Kidney epithelial cell (primary cell): ENCODE measurements at regions not wholly inside any gene's neighbourhood (a gene's known extent, or its start where the extent isn't known, plus 50 kb on each side); places are given as distances from the start of the nearest gene placed in this dataset.

Experiments
- DNase-seq: peaks from one replicate; pipeline ENCODE4 v3.0.0-alpha.2; 2010; ENCODE audit warnings: low read depth
- H3K27me3 ChIP-seq: 2 replicates; pipeline ENCODE4 v1.6.0; 2011; ENCODE audit warnings: low read length; ENCODE audit not compliant: control insufficient read depth, insufficient read depth
- H3K36me3 ChIP-seq: 2 replicates; pipeline ENCODE4 v1.5.1; 2011; ENCODE audit warnings: low read length; ENCODE audit not compliant: control insufficient read depth, insufficient read depth
- H3K4me3 ChIP-seq: 2 replicates; pipeline ENCODE4 v1.5.1; 2011; ENCODE audit warnings: low read depth, mild to moderate bottlenecking, control low read depth, low read length
- TF ChIP-seq, protein P1 (sequence below): IDR thresholded peaks from 2 replicates; pipeline ENCODE4 v1.5.1; 2011; ENCODE audit warnings: mild to moderate bottlenecking, moderate library complexity, low read length, control low read depth, inconsistent platforms; ENCODE audit not compliant: insufficient read depth, poor library complexity, severe bottlenecking

DNA sequence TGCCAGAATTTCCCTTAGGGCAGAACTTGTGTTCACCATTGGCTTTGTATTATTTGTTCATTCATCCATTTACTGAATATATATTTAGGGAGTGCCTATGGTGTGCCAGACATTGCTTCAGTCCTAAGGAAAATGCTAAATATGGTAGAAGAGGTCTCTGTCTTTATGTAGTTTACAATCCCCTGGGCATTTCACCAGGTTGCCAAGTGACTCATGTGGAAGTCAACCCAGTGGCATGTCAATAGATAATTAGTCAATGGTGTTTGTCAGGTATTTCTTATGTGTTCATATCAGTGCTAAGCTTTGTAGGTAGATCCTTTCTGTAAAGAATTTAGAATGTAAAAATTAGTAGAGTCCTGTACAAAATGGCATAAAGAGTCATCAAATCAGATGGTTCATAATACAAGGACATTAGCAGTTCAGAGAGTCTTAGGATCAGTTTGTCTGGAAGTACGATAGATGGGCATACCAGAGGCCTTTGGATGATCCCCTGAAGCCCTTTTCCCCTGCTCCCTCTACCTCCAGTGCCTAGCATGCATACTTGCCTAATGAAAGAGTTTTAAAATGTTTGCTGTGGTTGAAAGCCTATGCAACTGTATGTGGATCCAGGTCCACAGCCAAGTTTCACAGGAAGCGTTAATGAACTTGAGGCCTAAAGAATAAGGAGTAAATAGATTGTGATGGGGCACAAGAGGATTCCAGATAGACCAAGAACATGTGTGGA, 58.5 kb upstream of the SESN3 start:
- TF ChIP-seq, protein P1, sequence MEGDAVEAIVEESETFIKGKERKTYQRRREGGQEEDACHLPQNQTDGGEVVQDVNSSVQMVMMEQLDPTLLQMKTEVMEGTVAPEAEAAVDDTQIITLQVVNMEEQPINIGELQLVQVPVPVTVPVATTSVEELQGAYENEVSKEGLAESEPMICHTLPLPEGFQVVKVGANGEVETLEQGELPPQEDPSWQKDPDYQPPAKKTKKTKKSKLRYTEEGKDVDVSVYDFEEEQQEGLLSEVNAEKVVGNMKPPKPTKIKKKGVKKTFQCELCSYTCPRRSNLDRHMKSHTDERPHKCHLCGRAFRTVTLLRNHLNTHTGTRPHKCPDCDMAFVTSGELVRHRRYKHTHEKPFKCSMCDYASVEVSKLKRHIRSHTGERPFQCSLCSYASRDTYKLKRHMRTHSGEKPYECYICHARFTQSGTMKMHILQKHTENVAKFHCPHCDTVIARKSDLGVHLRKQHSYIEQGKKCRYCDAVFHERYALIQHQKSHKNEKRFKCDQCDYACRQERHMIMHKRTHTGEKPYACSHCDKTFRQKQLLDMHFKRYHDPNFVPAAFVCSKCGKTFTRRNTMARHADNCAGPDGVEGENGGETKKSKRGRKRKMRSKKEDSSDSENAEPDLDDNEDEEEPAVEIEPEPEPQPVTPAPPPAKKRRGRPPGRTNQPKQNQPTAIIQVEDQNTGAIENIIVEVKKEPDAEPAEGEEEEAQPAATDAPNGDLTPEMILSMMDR = no peak
- Histone ChIP-seq H3K27me3 (no peaks in the 10 kb centered on the region), H3K4me3 (no peak overlapping the region), H3K36me3 (no peaks in the 10 kb centered on the region)
- DNase-seq = no peak

DNA sequence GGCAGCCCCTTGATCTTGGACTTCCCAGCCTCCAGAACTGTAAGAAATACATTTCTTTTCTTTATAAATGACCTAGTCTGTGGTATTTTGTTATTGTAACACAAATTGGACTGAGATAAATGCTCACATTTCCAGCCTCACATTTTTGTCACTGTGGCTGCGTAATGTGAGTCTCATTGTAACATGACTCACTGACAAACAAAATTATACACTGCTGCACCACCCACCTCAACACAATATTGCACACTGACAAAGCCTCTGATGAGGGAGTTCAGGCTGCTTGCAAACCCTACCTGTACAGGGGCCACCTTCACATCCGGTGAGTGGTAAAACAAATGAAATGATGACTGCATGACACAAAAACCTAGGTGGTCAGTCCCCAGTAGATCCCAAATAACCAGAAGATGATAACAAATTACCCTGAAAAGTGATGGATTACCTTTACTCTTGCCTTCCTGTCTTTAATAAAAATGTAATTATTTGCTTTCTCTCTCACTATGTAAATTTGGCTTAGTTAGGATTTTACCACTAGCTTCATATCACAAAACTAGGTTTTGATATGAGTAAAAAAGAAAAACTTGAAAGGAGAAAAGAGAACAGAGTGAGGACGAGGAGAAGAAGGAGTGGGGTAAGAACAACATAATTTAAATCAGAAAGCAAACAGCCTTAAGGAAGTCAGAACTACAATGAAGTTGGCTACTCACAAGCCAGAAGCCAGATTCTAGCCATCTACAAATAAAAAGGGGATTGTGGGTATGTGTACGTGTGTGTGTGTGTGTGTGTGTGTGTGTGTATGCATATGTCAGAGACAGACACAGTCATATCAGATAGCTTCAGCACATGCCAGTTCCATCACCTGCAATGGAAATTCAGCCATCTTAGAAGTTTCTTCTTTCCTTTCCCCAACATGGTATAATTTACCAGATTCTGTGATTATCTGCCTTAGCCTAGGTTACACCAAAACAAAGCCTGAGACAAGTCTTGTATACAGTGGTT, 53.4 kb upstream of the SESN3 start:
- no peaks in the 10 kb centered on the region for H3K27me3 ChIP-seq
- no peak for DNase-seq
- no peak overlapping the region for H3K4me3 ChIP-seq
- TF ChIP-seq, protein P1 = no peak
- H3K36me3 ChIP-seq = no peaks in the 10 kb centered on the region

DNA sequence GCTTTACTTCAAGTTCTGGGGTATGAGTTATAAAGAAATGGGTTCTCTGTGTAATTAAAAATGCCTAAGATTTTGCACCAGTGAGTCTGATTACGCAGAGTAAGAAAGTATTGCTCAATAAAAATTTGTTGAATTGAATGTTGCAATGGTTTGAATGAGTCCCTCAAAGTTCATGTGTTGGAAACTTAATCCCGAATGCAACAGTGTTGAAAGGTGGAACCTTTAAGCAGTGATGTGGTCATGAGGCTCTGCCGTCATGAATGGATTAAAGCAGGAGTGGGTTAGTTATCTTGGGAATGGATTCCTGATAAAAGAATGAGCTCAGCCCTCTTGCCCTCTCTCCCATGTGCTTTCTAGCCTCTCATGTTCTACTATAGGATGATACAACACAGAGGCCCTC, 52.6 kb upstream of the SESN3 start:
- Histone ChIP-seq H3K36me3 (no peaks in the 10 kb centered on the region), H3K27me3 (no peaks in the 10 kb centered on the region), H3K4me3 (no peak overlapping the region)
- TF ChIP-seq, protein P1 = no peak
- no peak for DNase-seq

- H3K36me3 ChIP-seq = no peaks in the 10 kb centered on the region
- DNase-seq = no peak
- H3K27me3 ChIP-seq = no peaks in the 10 kb centered on the region
- TF ChIP-seq, protein P1 = no peak
- H3K4me3 ChIP-seq = no peak overlapping the region
Observed at GRCh38 chr11:95283146-95283545, 52.1 kb upstream of the SESN3 start.

GRCh38 chr11:95282291-95282751, 51.3 kb upstream of the SESN3 start:
- TF ChIP-seq, protein P1 = no peak
- no peak for DNase-seq

More at GRCh38 chr11:95282291-95282751, 51.3 kb upstream of the SESN3 start:
- Histone ChIP-seq H3K27me3 (no peaks in the 10 kb centered on the region), H3K36me3 (no peaks in the 10 kb centered on the region), H3K4me3 (no peak overlapping the region)
